AG04450 (cell line): ENCODE measurements at regions not wholly inside any gene's neighbourhood (a gene's known extent, or its start where the extent isn't known, plus 50 kb on each side); places are given as distances from the start of the nearest gene placed in this dataset.

Experiments
- CTCF ChIA-PET: fragments of 300-600, 350-600 bp; formaldehyde crosslinking; extraction: SDS; loops from one replicate; lab custom pipeline; 2022; ENCODE audit warnings: antibody characterized with exemption, inconsistent platforms; lab: Charles Lee
- POLR2A ChIA-PET: fragments of 350-600 bp; formaldehyde crosslinking; extraction: SDS; loops from one replicate; lab custom pipeline; 2021; ENCODE audit warnings: antibody characterized with exemption, inconsistent platforms; lab: Yijun Ruan, JAX
- DNase-seq: peaks from one replicate; pipeline ENCODE4 v3.0.0-alpha.2; 2011; ENCODE audit warnings: low read depth, low spot score
- H3K27ac ChIP-seq: one replicate; pipeline ENCODE4 v1.5.1; 2012; ENCODE audit warnings: low read depth, low read length, control low read depth
- H3K27me3 ChIP-seq: one replicate; pipeline ENCODE4 v1.6.0; 2012; ENCODE audit warnings: low read length; ENCODE audit not compliant: control insufficient read depth, insufficient read depth
- H3K4me3 ChIP-seq: 2 replicates; pipeline ENCODE4 v1.5.1; 2011; ENCODE audit warnings: mild to moderate bottlenecking, low read depth, low read length, control low read depth
- H3K9me3 ChIP-seq: 2 replicates; pipeline ENCODE4 v1.5.1; 2012; ENCODE audit warnings: low read length; ENCODE audit not compliant: control insufficient read depth, insufficient read depth
- TF ChIP-seq, protein P1 (sequence below): IDR thresholded peaks from 2 replicates; pipeline ENCODE4 v1.5.1; 2011; ENCODE audit warnings: low read depth, low read length, control low read depth, inconsistent platforms

- H3K27ac ChIP-seq = no peak overlapping the region
- no peak overlapping the region for H3K4me3 ChIP-seq
- H3K9me3 ChIP-seq = peaks cover 2% of the 10 kb centered on the region; the same call in 1 of the 2 replicates
- no peaks in the 10 kb centered on the region for H3K27me3 ChIP-seq
- TF ChIP-seq, protein P1, sequence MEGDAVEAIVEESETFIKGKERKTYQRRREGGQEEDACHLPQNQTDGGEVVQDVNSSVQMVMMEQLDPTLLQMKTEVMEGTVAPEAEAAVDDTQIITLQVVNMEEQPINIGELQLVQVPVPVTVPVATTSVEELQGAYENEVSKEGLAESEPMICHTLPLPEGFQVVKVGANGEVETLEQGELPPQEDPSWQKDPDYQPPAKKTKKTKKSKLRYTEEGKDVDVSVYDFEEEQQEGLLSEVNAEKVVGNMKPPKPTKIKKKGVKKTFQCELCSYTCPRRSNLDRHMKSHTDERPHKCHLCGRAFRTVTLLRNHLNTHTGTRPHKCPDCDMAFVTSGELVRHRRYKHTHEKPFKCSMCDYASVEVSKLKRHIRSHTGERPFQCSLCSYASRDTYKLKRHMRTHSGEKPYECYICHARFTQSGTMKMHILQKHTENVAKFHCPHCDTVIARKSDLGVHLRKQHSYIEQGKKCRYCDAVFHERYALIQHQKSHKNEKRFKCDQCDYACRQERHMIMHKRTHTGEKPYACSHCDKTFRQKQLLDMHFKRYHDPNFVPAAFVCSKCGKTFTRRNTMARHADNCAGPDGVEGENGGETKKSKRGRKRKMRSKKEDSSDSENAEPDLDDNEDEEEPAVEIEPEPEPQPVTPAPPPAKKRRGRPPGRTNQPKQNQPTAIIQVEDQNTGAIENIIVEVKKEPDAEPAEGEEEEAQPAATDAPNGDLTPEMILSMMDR = no peak
- no peak for DNase-seq
- POLR2A ChIA-PET = no interaction called here
- CTCF ChIA-PET = no interaction called here
Observed at GRCh38 chr3:94778814-94779494, 716.1 kb downstream of the NSUN3 start.

DNA sequence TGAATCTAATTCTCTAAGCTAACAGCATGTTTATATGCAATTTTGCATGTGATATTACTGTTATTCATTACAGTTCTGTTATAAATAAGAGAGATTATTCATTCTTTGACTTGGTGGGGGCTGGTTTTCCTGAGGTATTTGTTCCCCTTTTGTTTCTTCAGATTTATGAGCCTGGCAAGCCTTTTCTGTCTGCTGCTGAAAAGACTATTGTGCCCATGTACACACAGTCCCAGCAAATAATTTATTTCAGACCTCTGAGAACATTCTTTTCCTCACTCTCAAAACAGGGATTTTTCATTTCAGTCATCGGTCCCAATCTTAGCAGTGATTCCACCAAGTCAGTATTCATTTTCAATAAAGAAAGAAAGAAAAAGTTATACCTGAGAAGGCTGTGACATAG, 716.8 kb downstream of the NSUN3 start:
- DNase-seq = no peak
- H3K27me3 ChIP-seq = no peaks in the 10 kb centered on the region
- H3K9me3 ChIP-seq = no peaks in the 10 kb centered on the region
- POLR2A ChIA-PET = no interaction called here
- no peak overlapping the region for H3K27ac ChIP-seq
- CTCF ChIA-PET = no interaction called here
- TF ChIP-seq, protein P1 = no peak
- no peak overlapping the region for H3K4me3 ChIP-seq

GRCh38 chr3:94784274-94784673, 721.4 kb downstream of the NSUN3 start:
- Histone ChIP-seq H3K4me3 (no peak overlapping the region), H3K9me3 (no peaks in the 10 kb centered on the region), H3K27me3 (no peaks in the 10 kb centered on the region), H3K27ac (no peak overlapping the region)
- DNase-seq = no peak
- ChIA-PET CTCF (no interaction called here), POLR2A (no interaction called here)
- TF ChIP-seq, protein P1 = no peak

DNA sequence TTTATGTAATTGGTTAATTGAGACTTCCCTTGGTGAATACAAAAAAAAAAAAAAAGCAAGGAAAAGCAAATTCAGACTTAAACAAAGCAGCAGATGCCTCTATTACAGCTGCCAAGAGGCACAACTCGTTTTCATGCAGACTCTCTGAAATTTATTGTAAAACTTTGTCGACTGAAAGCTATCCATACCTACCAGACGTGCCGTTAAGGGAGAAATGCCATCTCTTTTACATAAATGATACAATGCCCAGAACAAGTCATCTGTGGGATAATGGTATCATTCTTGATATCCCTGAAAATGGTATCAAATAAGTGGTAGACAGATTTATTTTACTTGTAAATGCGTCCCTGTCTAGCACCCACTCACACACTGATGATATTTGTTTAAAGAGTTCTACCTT, 724.2 kb downstream of the NSUN3 start:
- TF ChIP-seq, protein P1 = no peak
- no peak overlapping the region for H3K4me3 ChIP-seq
- H3K9me3 ChIP-seq = no peaks in the 10 kb centered on the region
- no peak overlapping the region for H3K27ac ChIP-seq
- ChIA-PET CTCF (no interaction called here), POLR2A (no interaction called here)
- H3K27me3 ChIP-seq = no peaks in the 10 kb centered on the region
- no peak for DNase-seq

GRCh38 chr3:94787734-94788270, 724.9 kb downstream of the NSUN3 start:
- H3K9me3 ChIP-seq = no peaks in the 10 kb centered on the region
- no peaks in the 10 kb centered on the region for H3K27me3 ChIP-seq
- TF ChIP-seq, protein P1 = no peak
- ChIA-PET CTCF (no interaction called here), POLR2A (no interaction called here)
- no peak overlapping the region for H3K27ac ChIP-seq
- no peak for DNase-seq
- H3K4me3 ChIP-seq = no peak overlapping the region
